ENCODE measurements at regions not wholly inside any gene's neighbourhood (a gene's known extent, or its start where the extent isn't known, plus 50 kb on each side); places are given as distances from the start of the nearest gene placed in this dataset.

DNA sequence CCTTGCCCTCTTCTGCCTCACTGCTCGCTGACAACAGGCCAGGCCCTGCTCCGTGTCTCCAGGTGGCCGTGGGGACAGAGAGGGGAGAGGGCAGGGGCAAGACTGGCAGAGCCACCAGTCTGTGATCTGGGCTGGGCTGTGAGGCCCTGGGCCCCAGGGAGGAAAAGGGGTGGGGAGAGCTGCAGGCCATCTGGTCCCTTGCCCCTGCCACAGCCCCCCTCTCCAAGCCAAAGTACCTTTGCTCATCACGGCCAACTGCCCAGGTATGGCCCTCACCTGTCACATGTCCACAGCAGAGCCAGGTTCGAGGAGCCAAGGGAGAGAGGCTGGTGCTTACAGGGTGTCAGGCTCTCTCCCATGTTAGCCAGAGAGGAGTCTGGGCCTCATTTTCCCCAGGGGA is 91.4 kb upstream of the LHX1 start:
- TF ChIP-seq, protein P1, sequence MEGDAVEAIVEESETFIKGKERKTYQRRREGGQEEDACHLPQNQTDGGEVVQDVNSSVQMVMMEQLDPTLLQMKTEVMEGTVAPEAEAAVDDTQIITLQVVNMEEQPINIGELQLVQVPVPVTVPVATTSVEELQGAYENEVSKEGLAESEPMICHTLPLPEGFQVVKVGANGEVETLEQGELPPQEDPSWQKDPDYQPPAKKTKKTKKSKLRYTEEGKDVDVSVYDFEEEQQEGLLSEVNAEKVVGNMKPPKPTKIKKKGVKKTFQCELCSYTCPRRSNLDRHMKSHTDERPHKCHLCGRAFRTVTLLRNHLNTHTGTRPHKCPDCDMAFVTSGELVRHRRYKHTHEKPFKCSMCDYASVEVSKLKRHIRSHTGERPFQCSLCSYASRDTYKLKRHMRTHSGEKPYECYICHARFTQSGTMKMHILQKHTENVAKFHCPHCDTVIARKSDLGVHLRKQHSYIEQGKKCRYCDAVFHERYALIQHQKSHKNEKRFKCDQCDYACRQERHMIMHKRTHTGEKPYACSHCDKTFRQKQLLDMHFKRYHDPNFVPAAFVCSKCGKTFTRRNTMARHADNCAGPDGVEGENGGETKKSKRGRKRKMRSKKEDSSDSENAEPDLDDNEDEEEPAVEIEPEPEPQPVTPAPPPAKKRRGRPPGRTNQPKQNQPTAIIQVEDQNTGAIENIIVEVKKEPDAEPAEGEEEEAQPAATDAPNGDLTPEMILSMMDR (IDR thresholded peaks at IDR 0.05) = no peak
- no peak for TF ChIP-seq EZH2 (IDR thresholded peaks at IDR 0.05; ENCODE audit: borderline replicate concordance, insufficient read depth, low read depth, low read length, poor library complexity, severe bottlenecking)

All from B cell (primary cell).